HEK293 (cell line): ENCODE measurements at regions not wholly inside any gene's neighbourhood (a gene's known extent, or its start where the extent isn't known, plus 50 kb on each side); places are given as distances from the start of the nearest gene placed in this dataset.

Source experiments
- CTCF ChIP-seq: fragments of 450-650 bp; formaldehyde crosslinking; IDR thresholded peaks from 2 replicates; pipeline ENCODE4 v1.5.1; 2016; ENCODE audit warnings: missing biosample characterization, missing genetic modification characterization
- KLF9 ChIP-seq: fragments of 450-650 bp; formaldehyde crosslinking; IDR thresholded peaks from 2 replicates; pipeline ENCODE4 v1.5.1; 2016; ENCODE audit warnings: missing biosample characterization, missing genetic modification characterization, low read depth
- RBAK ChIP-seq: fragments of 450-650 bp; formaldehyde crosslinking; IDR thresholded peaks from 2 replicates; pipeline ENCODE4 v1.5.1; 2016; ENCODE audit warnings: missing biosample characterization, missing genetic modification characterization
- REST ChIP-seq: fragments of 450-650 bp; formaldehyde crosslinking; IDR thresholded peaks from 2 replicates; pipeline ENCODE4 v1.5.1; 2016; ENCODE audit warnings: missing biosample characterization, missing genetic modification characterization
- TSHZ1 ChIP-seq: fragments of 450-650 bp; formaldehyde crosslinking; IDR thresholded peaks from 2 replicates; pipeline ENCODE4 v1.5.1; 2016; ENCODE audit warnings: missing biosample characterization, missing genetic modification characterization, borderline replicate concordance
- YY1 ChIP-seq: fragments of 450-650 bp; formaldehyde crosslinking; IDR thresholded peaks from 2 replicates; pipeline ENCODE4 v1.5.1; 2018; ENCODE audit warnings: missing biosample characterization, missing genetic modification characterization
- ZBTB10 ChIP-seq: fragments of 450-650 bp; formaldehyde crosslinking; IDR thresholded peaks from 2 replicates; pipeline ENCODE4 v1.5.1; 2016; ENCODE audit warnings: missing biosample characterization, missing genetic modification characterization
- ZNF174 ChIP-seq: fragments of 450-650 bp; formaldehyde crosslinking; IDR thresholded peaks from 2 replicates; pipeline ENCODE4 v1.5.0; 2017; ENCODE audit warnings: missing biosample characterization, mild to moderate bottlenecking, missing genetic modification characterization
- ZNF37A ChIP-seq: fragments of 450-650 bp; IDR thresholded peaks from 2 replicates; pipeline ENCODE4 v1.5.1; 2018; ENCODE audit warnings: missing biosample characterization, missing genetic modification characterization
- ZNF530 ChIP-seq: fragments of 450-650 bp; formaldehyde crosslinking; IDR thresholded peaks from 2 replicates; pipeline ENCODE4 v1.5.1; 2016; ENCODE audit warnings: low read depth, missing biosample characterization, missing genetic modification characterization
- ZNF555 ChIP-seq: fragments of 450-650 bp; formaldehyde crosslinking; conservative IDR thresholded peaks from 2 replicates; pipeline ENCODE4 v1.5.1; 2017; ENCODE audit warnings: missing biosample characterization, mild to moderate bottlenecking, missing genetic modification characterization, inconsistent platforms
- ZNF580 ChIP-seq: fragments of 450-650 bp; formaldehyde crosslinking; IDR thresholded peaks from 2 replicates; pipeline ENCODE4 v1.5.1; 2016; ENCODE audit warnings: missing biosample characterization, missing genetic modification characterization
- ZNF670 ChIP-seq: fragments of 450-650 bp; formaldehyde crosslinking; IDR thresholded peaks from 2 replicates; pipeline ENCODE4 v1.5.1; 2016; ENCODE audit warnings: missing biosample characterization, missing genetic modification characterization, low read depth
- ZNF792 ChIP-seq: fragments of 450-650 bp; formaldehyde crosslinking; IDR thresholded peaks from 2 replicates; pipeline ENCODE4 v1.5.1; 2016; ENCODE audit warnings: missing biosample characterization, missing genetic modification characterization

- TF ChIP-seq CTCF (tag by site-specific recombination), result no peak
- no peak for TF ChIP-seq ZNF580 (tag by site-specific recombination)
- no peak for TF ChIP-seq ZNF37A (tag by site-specific recombination)
- TF ChIP-seq ZNF555, result no peak
- TF ChIP-seq ZNF530 (tag by site-specific recombination), result no peak
- no peak for TF ChIP-seq ZNF792
- no peak for TF ChIP-seq KLF9
- no peak for TF ChIP-seq RBAK
- TF ChIP-seq ZBTB10 (tag by site-specific recombination), result no peak
- no peak for TF ChIP-seq TSHZ1 (tag by site-specific recombination)
- no peak for TF ChIP-seq ZNF670 (tag by site-specific recombination)
- TF ChIP-seq YY1 (tag by site-specific recombination), result no peak
- TF ChIP-seq ZNF174 (tag by site-specific recombination), result no peak
- TF ChIP-seq REST (tag by site-specific recombination), result no peak
These were observed 147.1 kb upstream of the TEX13C start for GRCh38 chrX:125172531-125172930.
